Adrenal gland (tissue), 5 donors: ENCODE measurements at regions not wholly inside any gene's neighbourhood (a gene's known extent, or its start where the extent isn't known, plus 50 kb on each side); places are given as distances from the start of the nearest gene placed in this dataset.

Experiments used
- CTCF ChIP-seq, 6 experiments: fragments of 450-650 bp in 4 of 6; fragments of 200-600 bp in 2 of 6; sonication (generic) in 1 of 6; IDR thresholded peaks; 1 replicate in 5 of 6; 2 replicates in 1 of 6; pipeline versions ENCODE4 v1.5.1 to v1.8.0; 2016 to 2021; ENCODE audit warnings: antibody characterized with exemption in 6 of 6, mild to moderate bottlenecking in 2 of 6, moderate library complexity in 1 of 6
- POLR2A ChIP-seq, 2 donors: fragments of 450-650 bp; IDR thresholded peaks; one replicate each; pipeline ENCODE4 v1.6.1; 2017; ENCODE audit warnings: antibody characterized with exemption in 2 of 2, mild to moderate bottlenecking in 2 of 2, moderate library complexity in 1 of 2
- donor health status: DM: no; HTN: no; CAD: no.

GRCh38 chr4:132276989-132277388 is 872.1 kb upstream of the PCDH10 start:
- TF ChIP-seq CTCF (IDR thresholded peaks at IDR 0.05) = no peak
- TF ChIP-seq POLR2A (IDR thresholded peaks at IDR 0.05) = no peak
